Urothelium cell line (cell line): ENCODE measurements at regions not wholly inside any gene's neighbourhood (a gene's known extent, or its start where the extent isn't known, plus 50 kb on each side); places are given as distances from the start of the nearest gene placed in this dataset.
"Not testable (repeated sequence)": the region's sequence is repeated elsewhere in the genome, so short reads cannot be mapped to it uniquely, and the experiment has no call there.

ENCODE experiments used
- DNase-seq: peaks from one replicate; pipeline ENCODE4 v3.0.0; 2011; ENCODE audit warnings: low spot score, mixed read lengths
- FAIRE-seq: peaks from 2 replicates; lab custom pipeline; 2011; peaks lifted over from hg19 to GRCh38; lab: Jason Lieb, UNC

- no peak for FAIRE-seq
- no peak for DNase-seq
These were observed 214.6 kb downstream of the RBM26 start for GRCh38 chr13:79191501-79191900.

GRCh38 chr13:79190932-79191331, 215.1 kb downstream of the RBM26 start:
- DNase-seq (no peak), FAIRE-seq (no peak)

- DNase-seq = no peak
- no peak for FAIRE-seq
These were observed 218.0 kb downstream of the RBM26 start for GRCh38 chr13:79187917-79188690.

- DNase-seq (no peak), FAIRE-seq (no peak)
These were observed 220.5 kb downstream of the RBM26 start for GRCh38 chr13:79185580-79185979.

GRCh38 chr13:79183231-79183630, 222.8 kb downstream of the RBM26 start:
- DNase-seq (no peak), FAIRE-seq (no peak)

GRCh38 chr13:79173691-79174090, 232.4 kb downstream of the RBM26 start:
- FAIRE-seq, DNase-seq: not testable (repeated sequence)

- DNase-seq, FAIRE-seq: not testable (repeated sequence)
These were observed 233.1 kb downstream of the RBM26 start for GRCh38 chr13:79172924-79173323.

GRCh38 chr13:79171141-79172061, 234.7 kb downstream of the RBM26 start:
- DNase-seq = no peak
- no peak for FAIRE-seq

GRCh38 chr13:79160818-79161217, 245.2 kb downstream of the RBM26 start:
- FAIRE-seq (no peak), DNase-seq (no peak)

- DNase-seq = no peak
- FAIRE-seq = no peak
These were observed 250.2 kb downstream of the RBM26 start for GRCh38 chr13:79155883-79156282.

- no peak for FAIRE-seq
- DNase-seq = no peak
These were observed 256.8 kb downstream of the RBM26 start for GRCh38 chr13:79149210-79149609.

GRCh38 chr13:79141082-79141481, 265.0 kb downstream of the RBM26 start:
- FAIRE-seq (no peak), DNase-seq (no peak)

GRCh38 chr13:79128158-79128557, 277.9 kb downstream of the RBM26 start:
- DNase-seq = peak; percentile 54
- FAIRE-seq = peak; percentile 46

- no peak for DNase-seq
- FAIRE-seq = no peak
These were observed 279.3 kb downstream of the RBM26 start for GRCh38 chr13:79126706-79127105.

- no peak for FAIRE-seq
- DNase-seq = no peak
These were observed 281.9 kb downstream of the RBM26 start for GRCh38 chr13:79124183-79124582.

- no peak for FAIRE-seq
- DNase-seq = no peak
These were observed 284.8 kb downstream of the RBM26 start for GRCh38 chr13:79121286-79121685.

GRCh38 chr13:79119578-79120107, 286.4 kb downstream of the RBM26 start:
- DNase-seq (no peak), FAIRE-seq (no peak)

- FAIRE-seq (no peak), DNase-seq (no peak)
These were observed 294.0 kb downstream of the RBM26 start for GRCh38 chr13:79112016-79112415.

GRCh38 chr13:79108914-79109643, 297.0 kb downstream of the RBM26 start:
- no peak for DNase-seq
- no peak for FAIRE-seq

- FAIRE-seq (no peak), DNase-seq (no peak)
These were observed 307.5 kb downstream of the RBM26 start for GRCh38 chr13:79098596-79098995.

- FAIRE-seq (no peak), DNase-seq (no peak)
These were observed 308.9 kb downstream of the RBM26 start for GRCh38 chr13:79097201-79097600.
